Adrenal gland (tissue), 5 donors: ENCODE measurements at regions not wholly inside any gene's neighbourhood (a gene's known extent, or its start where the extent isn't known, plus 50 kb on each side); places are given as distances from the start of the nearest gene placed in this dataset.

Experiments used
- CTCF ChIP-seq, 6 experiments: fragments of 450-650 bp in 4 of 6; fragments of 200-600 bp in 2 of 6; sonication (generic) in 1 of 6; IDR thresholded peaks; 1 replicate in 5 of 6; 2 replicates in 1 of 6; pipeline versions ENCODE4 v1.5.1 to v1.8.0; 2016 to 2021; ENCODE audit warnings: antibody characterized with exemption in 6 of 6, mild to moderate bottlenecking in 2 of 6, moderate library complexity in 1 of 6
- POLR2A ChIP-seq, 2 donors: fragments of 450-650 bp; IDR thresholded peaks; one replicate each; pipeline ENCODE4 v1.6.1; 2017; ENCODE audit warnings: antibody characterized with exemption in 2 of 2, mild to moderate bottlenecking in 2 of 2, moderate library complexity in 1 of 2
- donor health status: DM: no; HTN: no; CAD: no.

GRCh38 chr10:131512852-131513251 is 201.3 kb upstream of the TCERG1L start:
- TF ChIP-seq CTCF (IDR thresholded peaks at IDR 0.05) (no peak), POLR2A (IDR thresholded peaks at IDR 0.05) (no peak)
